MM.1S (cell line): ENCODE measurements at regions not wholly inside any gene's neighbourhood (a gene's known extent, or its start where the extent isn't known, plus 50 kb on each side); places are given as distances from the start of the nearest gene placed in this dataset.

Experiments used
- DNase-seq: peaks from one replicate; pipeline ENCODE4 v3.0.0-alpha.2; 2015
- H2AFZ ChIP-seq: fragments of 300-600 bp; sonication (generic); 2 replicates; pipeline ENCODE4 v1.6.0; 2016; ENCODE audit warnings: antibody characterized with exemption, low read length
- H3F3A ChIP-seq: fragments of 300-600 bp; sonication (generic); 2 replicates; pipeline ENCODE4 v1.6.1; 2016; ENCODE audit warnings: mild to moderate bottlenecking, antibody characterized with exemption, low read length, moderate library complexity, mixed read lengths; ENCODE audit not compliant: insufficient read depth
- H3K27ac ChIP-seq: fragments of 300-600 bp; sonication (generic); 2 replicates; pipeline ENCODE4 v1.5.1; 2016; ENCODE audit warnings: mild to moderate bottlenecking, low read length
- H3K27me3 ChIP-seq: fragments of 300-600 bp; sonication (generic); replicated peaks from 2 replicates; pipeline ENCODE4 v1.6.0; 2016; ENCODE audit warnings: low read length; ENCODE audit not compliant: insufficient read depth
- H3K36me3 ChIP-seq: fragments of 300-600 bp; sonication (generic); replicated peaks from 2 replicates; pipeline ENCODE4 v1.6.1; 2016; ENCODE audit warnings: mild to moderate bottlenecking, low read length, mixed read lengths; ENCODE audit not compliant: insufficient read depth
- H3K4me1 ChIP-seq: fragments of 300-600 bp; sonication (generic); 2 replicates; pipeline ENCODE4 v1.6.1; 2016; ENCODE audit warnings: low read length, mixed read lengths
- H3K4me2 ChIP-seq: fragments of 300-600 bp; sonication (generic); 2 replicates; pipeline ENCODE4 v1.6.0; 2016; ENCODE audit warnings: low read depth, low read length
- H3K4me3 ChIP-seq: fragments of 300-600 bp; sonication (generic); 2 replicates; pipeline ENCODE4 v1.5.1; 2016; ENCODE audit warnings: low read length, mixed read lengths
- H3K79me2 ChIP-seq: fragments of 300-600 bp; sonication (generic); 2 replicates; pipeline ENCODE4 v1.6.1; 2016; ENCODE audit warnings: mixed run types, low read length, mixed read lengths
- H3K9ac ChIP-seq: fragments of 300-600 bp; sonication (generic); 2 replicates; pipeline ENCODE4 v1.6.1; 2016; ENCODE audit warnings: low read length, mixed read lengths
- H3K9me2 ChIP-seq: fragments of 300-600 bp; sonication (generic); replicated peaks from 2 replicates; pipeline ENCODE4 v1.6.1; 2016; ENCODE audit warnings: mild to moderate bottlenecking, low read length, mixed read lengths; ENCODE audit not compliant: insufficient read depth
- H3K9me3 ChIP-seq: fragments of 300-600 bp; sonication (generic); replicated peaks from 2 replicates; pipeline ENCODE4 v1.6.1; 2016; ENCODE audit warnings: mild to moderate bottlenecking, low read length, mixed read lengths; ENCODE audit not compliant: insufficient read depth
- H4K20me1 ChIP-seq: fragments of 300-600 bp; sonication (generic); 2 replicates; pipeline ENCODE4 v1.6.1; 2016; ENCODE audit warnings: mild to moderate bottlenecking, low read length, moderate library complexity, mixed read lengths; ENCODE audit not compliant: insufficient read depth
- EZH2 ChIP-seq: fragments of 300-600 bp; sonication (generic); optimal IDR thresholded peaks from 2 replicates; pipeline ENCODE3; 2017; ENCODE audit warnings: low read depth, mild to moderate bottlenecking, antibody characterized with exemption, low read length, mixed read lengths
- EZH2phosphoT487 ChIP-seq: fragments of 300-600 bp; sonication (generic); IDR thresholded peaks from 2 replicates; pipeline ENCODE4 v1.6.1; 2018; ENCODE audit warnings: antibody characterized with exemption, low read length
- TF ChIP-seq, protein P1 (sequence below): fragments of 300-600 bp; sonication (generic); IDR thresholded peaks from 2 replicates; pipeline ENCODE4 v1.5.1; 2016; ENCODE audit warnings: antibody characterized with exemption, low read length, mixed read lengths

- no peak overlapping the region for H2AFZ ChIP-seq
- H3K9me2 ChIP-seq = no peaks in the 10 kb centered on the region
- TF ChIP-seq, protein P1, sequence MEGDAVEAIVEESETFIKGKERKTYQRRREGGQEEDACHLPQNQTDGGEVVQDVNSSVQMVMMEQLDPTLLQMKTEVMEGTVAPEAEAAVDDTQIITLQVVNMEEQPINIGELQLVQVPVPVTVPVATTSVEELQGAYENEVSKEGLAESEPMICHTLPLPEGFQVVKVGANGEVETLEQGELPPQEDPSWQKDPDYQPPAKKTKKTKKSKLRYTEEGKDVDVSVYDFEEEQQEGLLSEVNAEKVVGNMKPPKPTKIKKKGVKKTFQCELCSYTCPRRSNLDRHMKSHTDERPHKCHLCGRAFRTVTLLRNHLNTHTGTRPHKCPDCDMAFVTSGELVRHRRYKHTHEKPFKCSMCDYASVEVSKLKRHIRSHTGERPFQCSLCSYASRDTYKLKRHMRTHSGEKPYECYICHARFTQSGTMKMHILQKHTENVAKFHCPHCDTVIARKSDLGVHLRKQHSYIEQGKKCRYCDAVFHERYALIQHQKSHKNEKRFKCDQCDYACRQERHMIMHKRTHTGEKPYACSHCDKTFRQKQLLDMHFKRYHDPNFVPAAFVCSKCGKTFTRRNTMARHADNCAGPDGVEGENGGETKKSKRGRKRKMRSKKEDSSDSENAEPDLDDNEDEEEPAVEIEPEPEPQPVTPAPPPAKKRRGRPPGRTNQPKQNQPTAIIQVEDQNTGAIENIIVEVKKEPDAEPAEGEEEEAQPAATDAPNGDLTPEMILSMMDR = no peak
- TF ChIP-seq EZH2phosphoT487 (no peak), EZH2 (no peak)
- H3K4me3 ChIP-seq = no peak overlapping the region
- H3K4me2 ChIP-seq = no peak overlapping the region
- H3K9me3 ChIP-seq = no peaks in the 10 kb centered on the region
- H3K4me1 ChIP-seq = no peaks in the 10 kb centered on the region
- H3K79me2 ChIP-seq = no peaks in the 10 kb centered on the region
- H3K36me3 ChIP-seq = no peaks in the 10 kb centered on the region
- no peaks in the 10 kb centered on the region for H3K27me3 ChIP-seq
- no peak for DNase-seq
- no peak overlapping the region for H3K9ac ChIP-seq
- no peaks in the 10 kb centered on the region for H3F3A ChIP-seq
- no peak overlapping the region for H3K27ac ChIP-seq
- H4K20me1 ChIP-seq = no peaks in the 10 kb centered on the region
Measured at GRCh38 chr18:27619090-27619772, 434.1 kb upstream of the CHST9 start.

GRCh38 chr18:27616324-27616723, 431.2 kb upstream of the CHST9 start:
- TF ChIP-seq, protein P1 = no peak
- TF ChIP-seq EZH2phosphoT487 = no peak
- no peak for TF ChIP-seq EZH2
- H3K27ac ChIP-seq = no peak overlapping the region
- H3K9me3 ChIP-seq = no peaks in the 10 kb centered on the region
- no peak for DNase-seq
- no peaks in the 10 kb centered on the region for H3F3A ChIP-seq
- no peaks in the 10 kb centered on the region for H3K4me1 ChIP-seq
- no peak overlapping the region for H2AFZ ChIP-seq
- H3K4me3 ChIP-seq = no peak overlapping the region
- H4K20me1 ChIP-seq = no peaks in the 10 kb centered on the region
- H3K36me3 ChIP-seq = no peaks in the 10 kb centered on the region
- H3K4me2 ChIP-seq = no peak overlapping the region
- H3K9me2 ChIP-seq = no peaks in the 10 kb centered on the region
- H3K27me3 ChIP-seq = no peaks in the 10 kb centered on the region
- no peak overlapping the region for H3K9ac ChIP-seq
- H3K79me2 ChIP-seq = no peaks in the 10 kb centered on the region

- no peak for DNase-seq
- TF ChIP-seq, protein P1 = no peak
- TF ChIP-seq EZH2 = no peak
- no peak for TF ChIP-seq EZH2phosphoT487
- Histone ChIP-seq H3K4me1 (no peaks in the 10 kb centered on the region), H3F3A (no peaks in the 10 kb centered on the region), H3K9me2 (no peaks in the 10 kb centered on the region), H3K4me2 (no peak overlapping the region), H3K36me3 (no peaks in the 10 kb centered on the region), H2AFZ (no peak overlapping the region), H4K20me1 (no peaks in the 10 kb centered on the region), H3K9ac (no peak overlapping the region), H3K27me3 (no peaks in the 10 kb centered on the region), H3K79me2 (no peaks in the 10 kb centered on the region), H3K4me3 (no peak overlapping the region), H3K9me3 (no peaks in the 10 kb centered on the region), H3K27ac (no peak overlapping the region)
Measured at GRCh38 chr18:27614951-27615844, 430.1 kb upstream of the CHST9 start.
